ENCODE measurements at regions not wholly inside any gene's neighbourhood (a gene's known extent, or its start where the extent isn't known, plus 50 kb on each side); places are given as distances from the start of the nearest gene placed in this dataset.

- Histone ChIP-seq H2BK20ac (ENCODE audit: low read length) (no peak overlapping the region), H3K23ac (ENCODE audit: insufficient read length) (no peak overlapping the region), H4K5ac (ENCODE audit: insufficient read length, low read depth, low read length) (no peak overlapping the region), H4K20me1 (replicated peaks in 1 of 2; ENCODE audit: control insufficient read depth in 1 of 2, insufficient read depth in 2 of 2, low read length in 2 of 2) (no peaks in the 10 kb centered on the region), H2BK5ac (ENCODE audit: low read depth, low read length) (no peak overlapping the region), H3K79me2 (ENCODE audit: control insufficient read depth in 1 of 2, insufficient read depth in 2 of 2, low read length in 2 of 2) (no peaks in the 10 kb centered on the region), H4K8ac (ENCODE audit: extremely low read depth, insufficient read depth, low read length) (no peak overlapping the region), H3K4me2 (ENCODE audit: insufficient read depth in 1 of 2, low read depth in 2 of 2, low read length in 2 of 2) (no peak overlapping the region), H3K18ac (ENCODE audit: extremely low read depth, low read length) (no peak overlapping the region), H4K91ac (replicated peaks; ENCODE audit: insufficient read length, low read length) (no peak overlapping the region), H3K4me1 (replicated peaks in 1 of 4; ENCODE audit: control insufficient read depth in 3 of 4, insufficient read depth in 4 of 4, low read length in 3 of 4) (no peaks in the 10 kb centered on the region), H3K79me1 (ENCODE audit: low read depth, low read length) (no peaks in the 10 kb centered on the region), H2BK12ac (ENCODE audit: low read depth, low read length) (no peak overlapping the region), H3K9ac (replicated peaks in 1 of 4; ENCODE audit: extremely low read depth in 1 of 4, low read depth in 3 of 4, low read length in 3 of 4) (no peak overlapping the region), H2AFZ (ENCODE audit: low read length) (no peak overlapping the region), H3K27ac (ENCODE audit: low read depth, low read length) (no peak overlapping the region), H3K4me3 (ENCODE audit: extremely low read depth in 1 of 4, insufficient read depth in 2 of 4, low read depth in 3 of 4, low read length in 4 of 4) (no peak overlapping the region), H3K36me3 (ENCODE audit: control insufficient read depth in 2 of 4, insufficient read depth in 4 of 4, low read length in 3 of 4) (no peaks in the 10 kb centered on the region), H2BK120ac (replicated peaks; ENCODE audit: low read depth, low read length) (no peak overlapping the region), H3K4ac (replicated peaks; ENCODE audit: insufficient read length, low read depth, low read length) (no peak overlapping the region), H3K27me3 (replicated peaks in 1 of 4; ENCODE audit: control insufficient read depth in 3 of 4, extremely low read depth in 1 of 4, insufficient read depth in 3 of 4, low read length in 3 of 4) (no peaks in the 10 kb centered on the region), H3K23me2 (ENCODE audit: low read depth, low read length) (no peaks in the 10 kb centered on the region), H3K14ac (ENCODE audit: insufficient read length) (no peak overlapping the region), H3K56ac (replicated peaks; ENCODE audit: insufficient read length, low read depth, low read length) (no peak overlapping the region), H2AK5ac (ENCODE audit: low read depth, low read length) (no peak overlapping the region), H2BK15ac (ENCODE audit: low read length) (no peak overlapping the region), H3K9me3 (ENCODE audit: insufficient read depth in 2 of 2, low read depth in 1 of 2, low read length in 1 of 2) (no peaks in the 10 kb centered on the region)
- 96% methylated on average over 6 of the region's 6 CpGs; no CpG with 5 or more reads in 1 of the 2 experiments for WGBS, 2 experiments (ENCODE audit: extremely low coverage in 1 of 2, insufficient coverage in 1 of 2, insufficient read length in 1 of 2, insufficient replicate concordance in 2 of 2, low coverage in 1 of 2, low lambda C conversion rate in 2 of 2, missing lambda C conversion rate in 1 of 2)
- FAIRE-seq (no peak), DNase-seq (ENCODE audit: low read depth in 1 of 2, low spot score in 2 of 2) (no peak)
- POLR2A ChIA-PET (ENCODE audit: partially characterized antibody): no interaction called here
- TF ChIP-seq TEAD4 (IDR thresholded peaks at IDR 0.05; ENCODE audit: low read depth, low read length): no peak
- CTCF ChIA-PET (ENCODE audit: partially characterized antibody): no interaction called here
Measured at GRCh38 chr21:40915114-40915513, 68.2 kb upstream of the DSCAM start.

All from H1 (cell line).